Pancreas (tissue), 10 donors: ENCODE measurements at regions not wholly inside any gene's neighbourhood (a gene's known extent, or its start where the extent isn't known, plus 50 kb on each side); places are given as distances from the start of the nearest gene placed in this dataset.
A peak's percentile ranks its signal among the peaks of the same experiment; 100 is the strongest.

Experiments used
- ATAC-seq, 4 donors: fragments of 200-7000 bp; cut with Tn5 transposase; one replicate each; pipeline versions ENCODE4 v1.8.0 to v1.9.1; 2020; ENCODE audit warnings: mild to moderate bottlenecking in 4 of 4, moderate library complexity in 4 of 4
- DNase-seq, 6 donors: peaks; one replicate each; pipeline ENCODE4 v3.0.0-alpha.2; 2020
- FAIRE-seq: peaks from 2 replicates; lab custom pipeline; 2012; peaks lifted over from hg19 to GRCh38; lab: Jason Lieb, UNC
- H3K27ac ChIP-seq, 4 donors: fragments of 200-600 bp; sonication (generic); 1 replicate in 3 of 4; 2 replicates in 1 of 4; pipeline versions ENCODE4 v1.5.0 to v1.8.0; 2020
- H3K27me3 ChIP-seq, 4 donors: fragments of 200-600 bp; one replicate each; pipeline ENCODE4 v1.8.0; 2021
- H3K36me3 ChIP-seq, 3 donors: fragments of 200-600 bp; sonication (generic) in 1 of 3; one replicate each; pipeline versions ENCODE4 v1.5.0 to v1.8.0; 2020 to 2021
- H3K4me1 ChIP-seq, 3 donors: fragments of 200-600 bp; one replicate each; pipeline ENCODE4 v1.8.0; 2021
- H3K4me3 ChIP-seq, 4 donors: fragments of 200-600 bp; sonication (generic) in 2 of 4; one replicate each; pipeline versions ENCODE4 v1.5.0 to v1.8.0; 2020 to 2021
- H3K9me3 ChIP-seq, 4 donors: fragments of 200-600 bp; one replicate each; pipeline ENCODE4 v1.8.0; 2021
- CTCF ChIP-seq, 4 donors: fragments of 200-600 bp; sonication (generic) in 3 of 4; IDR thresholded peaks; one replicate each; pipeline versions ENCODE4 v1.5.0 to v1.8.0; 2021; ENCODE audit warnings: antibody characterized with exemption in 4 of 4
- WGBS, 2 donors: extraction: QIAGEN DNeasy Blood & Tissue Kit; methylation state at CpG; one replicate each; pipeline ENCODE4 v1.1.7; 2013; 5-methylcytosine and 5-hydroxymethylcytosine counted together
- intact Hi-C, 3 donors: fragments of 100-400 bp; cut with DNase I; formaldehyde crosslinking; loops; one replicate each; pipeline versions ENCODE4 v1.11.1 to v1.14.2; 2022
- donor health status: healthy with polysubstance abuse.
- donor health status: DM: no; HTN: no; CAD: no; lungs with moderate emphysema.
- donor health status: DM: no; HTN: no; CAD: no.
- donor health status: control.
- donor health status: control.
- donor health status: Bipolar disorder and iron deficiency.
- donor health status: DM: yes; HTN: yes; CAD: no.
- donor health status: DM: no; HTN: no; CAD: no.
- donor health status: DM: no; HTN: no; CAD: no.
- donor health status: DM: yes; HTN: yes; CAD: no.

- intact Hi-C loops, result no loop called here
- no peak overlapping the region for H3K27ac ChIP-seq
- H3K4me1 ChIP-seq, result no peaks in the 10 kb centered on the region
- H3K36me3 ChIP-seq, result no peaks in the 10 kb centered on the region
- TF ChIP-seq CTCF (IDR thresholded peaks at IDR 0.05), result no peak
- no peaks in the 10 kb centered on the region for H3K9me3 ChIP-seq
- FAIRE-seq (no peak), ATAC-seq (peak in 1 of 4 donors; percentile 31), DNase-seq (no peak)
- H3K4me3 ChIP-seq, result no peak overlapping the region
- WGBS, 2 donors, result 76 to 85% methylated on average over 8 of the region's 8 CpGs
- H3K27me3 ChIP-seq, result no peaks in the 10 kb centered on the region
Observed at GRCh38 chr6:21426841-21427490, 166.6 kb upstream of the SOX4 start.

- TF ChIP-seq CTCF (IDR thresholded peaks at IDR 0.05), result no peak
- H3K4me3 ChIP-seq, result no peak overlapping the region
- intact Hi-C loops, result no loop called here
- H3K9me3 ChIP-seq, result no peaks in the 10 kb centered on the region
- H3K27me3 ChIP-seq, result no peaks in the 10 kb centered on the region
- ATAC-seq (no peak), DNase-seq (no peak), FAIRE-seq (no peak)
- H3K27ac ChIP-seq, result no peak overlapping the region
- WGBS, 2 donors, result 84 to 97% methylated on average over 2 of the region's 2 CpGs
- no peaks in the 10 kb centered on the region for H3K36me3 ChIP-seq
- no peaks in the 10 kb centered on the region for H3K4me1 ChIP-seq
Observed at GRCh38 chr6:21429291-21429690, 164.3 kb upstream of the SOX4 start.

- 85 to 95% methylated on average over 4 of the region's 4 CpGs for WGBS, 2 donors
- Histone ChIP-seq H3K27ac (no peak overlapping the region), H3K4me3 (no peak overlapping the region), H3K4me1 (no peaks in the 10 kb centered on the region), H3K9me3 (no peaks in the 10 kb centered on the region), H3K36me3 (no peaks in the 10 kb centered on the region), H3K27me3 (no peaks in the 10 kb centered on the region)
- intact Hi-C loops, result no loop called here
- DNase-seq (no peak), FAIRE-seq (no peak), ATAC-seq (no peak)
- no peak for TF ChIP-seq CTCF (IDR thresholded peaks at IDR 0.05)
Observed at GRCh38 chr6:21431526-21431925, 162.0 kb upstream of the SOX4 start.

GRCh38 chr6:21436625-21437024 is 156.9 kb upstream of the SOX4 start:
- Histone ChIP-seq H3K9me3 (no peaks in the 10 kb centered on the region), H3K4me1 (no peaks in the 10 kb centered on the region), H3K27me3 (no peaks in the 10 kb centered on the region), H3K27ac (no peak overlapping the region), H3K4me3 (no peak overlapping the region), H3K36me3 (no peaks in the 10 kb centered on the region)
- FAIRE-seq (no peak), DNase-seq (no peak), ATAC-seq (no peak)
- WGBS, 2 donors, result 75 to 89% methylated on average over 1 of the region's 1 CpG
- TF ChIP-seq CTCF (IDR thresholded peaks at IDR 0.05), result no peak
- intact Hi-C loops, result no loop called here

GRCh38 chr6:21437581-21437980 is 156.0 kb upstream of the SOX4 start:
- H3K27ac ChIP-seq, result no peak overlapping the region
- H3K9me3 ChIP-seq, result no peaks in the 10 kb centered on the region
- TF ChIP-seq CTCF (IDR thresholded peaks at IDR 0.05), result no peak
- H3K36me3 ChIP-seq, result no peaks in the 10 kb centered on the region
- FAIRE-seq (no peak), ATAC-seq (no peak), DNase-seq (no peak)
- no peaks in the 10 kb centered on the region for H3K27me3 ChIP-seq
- WGBS, 2 donors, result 94 to 97% methylated on average over 2 of the region's 2 CpGs
- no peaks in the 10 kb centered on the region for H3K4me1 ChIP-seq
- H3K4me3 ChIP-seq, result no peak overlapping the region
- intact Hi-C loops, result no loop called here
